Smooth muscle cell (in vitro differentiated cells): ENCODE measurements at regions not wholly inside any gene's neighbourhood (a gene's known extent, or its start where the extent isn't known, plus 50 kb on each side); places are given as distances from the start of the nearest gene placed in this dataset.

Source experiments
- DNase-seq: peaks from one replicate; lab custom pipeline; 2025; ENCODE audit not compliant: unreplicated experiment; lab: John Stamatoyannopoulos, UW
- H2AFZ ChIP-seq: fragments of 200-600 bp; sonication (generic); 2 replicates; pipeline ENCODE4 v1.6.0; 2016; ENCODE audit warnings: antibody characterized with exemption, low read depth, mild to moderate bottlenecking
- H3F3A ChIP-seq: fragments of 200-600 bp; sonication (generic); 2 replicates; pipeline ENCODE4 v1.6.0; 2017; ENCODE audit warnings: antibody characterized with exemption, low read depth
- H3K27ac ChIP-seq: fragments of 200-600 bp; sonication (generic); 2 replicates; pipeline ENCODE4 v1.5.1; 2016; ENCODE audit warnings: low read depth, mild to moderate bottlenecking
- H3K27me3 ChIP-seq: fragments of 200-600 bp; sonication (generic); 2 replicates; pipeline ENCODE4 v1.6.1; 2016; ENCODE audit warnings: low read depth, mild to moderate bottlenecking
- H3K36me3 ChIP-seq: fragments of 200-600 bp; sonication (generic); 2 replicates; pipeline ENCODE4 v1.5.1; 2016; ENCODE audit warnings: low read depth
- H3K4me1 ChIP-seq: fragments of 200-600 bp; sonication (generic); 2 replicates; pipeline ENCODE4 v1.5.1; 2016; ENCODE audit warnings: low read depth
- H3K4me2 ChIP-seq: fragments of 200-600 bp; sonication (generic); 2 replicates; pipeline ENCODE4 v1.6.0; 2016; ENCODE audit warnings: mild to moderate bottlenecking
- H3K4me3 ChIP-seq: fragments of 200-600 bp; sonication (generic); 2 replicates; pipeline ENCODE4 v1.5.1; 2016; ENCODE audit warnings: mild to moderate bottlenecking
- H3K79me2 ChIP-seq: fragments of 200-600 bp; sonication (generic); 2 replicates; pipeline ENCODE4 v1.6.0; 2016; ENCODE audit warnings: low read depth, mild to moderate bottlenecking
- H3K9ac ChIP-seq: fragments of 200-600 bp; sonication (generic); 2 replicates; pipeline ENCODE4 v1.6.0; 2016; ENCODE audit warnings: low read depth
- H3K9me3 ChIP-seq: fragments of 200-600 bp; sonication (generic); replicated peaks from 2 replicates; pipeline ENCODE4 v1.5.1; 2016; ENCODE audit warnings: low read depth
- H4K20me1 ChIP-seq: fragments of 200-600 bp; sonication (generic); 2 replicates; pipeline ENCODE4 v1.6.0; 2016; ENCODE audit warnings: low read depth
- WGBS: methylation state at CpG from one replicate; pipeline ENCODE4 v1.1.7; 2016; ENCODE audit warnings: low lambda C conversion rate; 5-methylcytosine and 5-hydroxymethylcytosine counted together
- TF ChIP-seq, protein P1 (sequence below): fragments of 200-600 bp; sonication (generic); IDR thresholded peaks from 2 replicates; pipeline ENCODE4 v1.5.1; 2017; ENCODE audit warnings: borderline replicate concordance, mild to moderate bottlenecking, antibody characterized with exemption; ENCODE audit not compliant: insufficient read depth, poor library complexity, severe bottlenecking

DNA sequence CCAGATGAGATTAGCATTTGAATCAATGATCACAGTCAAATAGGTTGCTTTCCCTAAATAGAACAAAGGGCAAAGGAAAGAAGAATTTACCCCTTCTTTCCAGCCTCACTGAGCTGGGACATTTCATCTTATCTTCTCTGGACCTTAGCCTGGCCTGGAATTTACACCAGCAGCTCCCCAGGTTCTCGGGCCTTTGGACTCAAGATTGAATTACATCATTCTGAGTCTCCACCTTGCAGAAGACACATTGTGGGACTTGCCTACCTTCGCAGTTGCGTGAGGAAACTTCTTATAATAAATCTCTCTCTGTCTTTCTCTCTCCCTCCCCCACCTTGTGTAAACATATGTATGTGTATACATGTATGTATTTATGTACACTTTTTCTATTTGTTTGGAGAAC, 732.4 kb downstream of the IPMK start:
- Histone ChIP-seq H3K9ac (no peak overlapping the region), H3K27ac (no peak overlapping the region), H3F3A (no peaks in the 10 kb centered on the region), H4K20me1 (no peaks in the 10 kb centered on the region), H3K79me2 (no peaks in the 10 kb centered on the region), H3K4me3 (no peak overlapping the region), H3K36me3 (no peaks in the 10 kb centered on the region), H3K9me3 (no peaks in the 10 kb centered on the region), H2AFZ (no peak overlapping the region), H3K27me3 (no peaks in the 10 kb centered on the region), H3K4me1 (no peaks in the 10 kb centered on the region), H3K4me2 (no peak overlapping the region)
- WGBS: 88% methylated on average over 3 of the region's 3 CpGs
- TF ChIP-seq, protein P1, sequence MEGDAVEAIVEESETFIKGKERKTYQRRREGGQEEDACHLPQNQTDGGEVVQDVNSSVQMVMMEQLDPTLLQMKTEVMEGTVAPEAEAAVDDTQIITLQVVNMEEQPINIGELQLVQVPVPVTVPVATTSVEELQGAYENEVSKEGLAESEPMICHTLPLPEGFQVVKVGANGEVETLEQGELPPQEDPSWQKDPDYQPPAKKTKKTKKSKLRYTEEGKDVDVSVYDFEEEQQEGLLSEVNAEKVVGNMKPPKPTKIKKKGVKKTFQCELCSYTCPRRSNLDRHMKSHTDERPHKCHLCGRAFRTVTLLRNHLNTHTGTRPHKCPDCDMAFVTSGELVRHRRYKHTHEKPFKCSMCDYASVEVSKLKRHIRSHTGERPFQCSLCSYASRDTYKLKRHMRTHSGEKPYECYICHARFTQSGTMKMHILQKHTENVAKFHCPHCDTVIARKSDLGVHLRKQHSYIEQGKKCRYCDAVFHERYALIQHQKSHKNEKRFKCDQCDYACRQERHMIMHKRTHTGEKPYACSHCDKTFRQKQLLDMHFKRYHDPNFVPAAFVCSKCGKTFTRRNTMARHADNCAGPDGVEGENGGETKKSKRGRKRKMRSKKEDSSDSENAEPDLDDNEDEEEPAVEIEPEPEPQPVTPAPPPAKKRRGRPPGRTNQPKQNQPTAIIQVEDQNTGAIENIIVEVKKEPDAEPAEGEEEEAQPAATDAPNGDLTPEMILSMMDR: no peak
- no peak for DNase-seq

DNA sequence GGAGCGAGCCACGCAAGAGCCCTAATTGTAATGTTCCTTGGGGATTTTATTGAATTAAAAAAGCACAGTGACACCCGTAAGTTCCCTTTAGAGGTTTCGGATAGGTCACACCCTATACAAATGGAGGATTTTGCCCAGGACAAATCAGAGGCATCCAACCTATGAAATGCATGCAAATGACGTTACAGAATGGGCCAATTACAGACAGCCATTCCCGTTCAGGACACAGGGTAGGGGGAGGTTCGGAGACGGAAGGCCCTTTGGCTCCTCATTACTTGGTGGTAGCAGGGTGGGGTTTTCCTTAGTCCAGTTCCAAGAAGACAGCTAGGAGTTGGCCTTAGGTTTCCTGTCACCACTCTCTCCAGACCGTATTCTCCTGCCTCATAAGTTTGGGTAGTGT, 754.1 kb downstream of the IPMK start:
- WGBS: 93% methylated on average over 9 of the region's 9 CpGs

DNA sequence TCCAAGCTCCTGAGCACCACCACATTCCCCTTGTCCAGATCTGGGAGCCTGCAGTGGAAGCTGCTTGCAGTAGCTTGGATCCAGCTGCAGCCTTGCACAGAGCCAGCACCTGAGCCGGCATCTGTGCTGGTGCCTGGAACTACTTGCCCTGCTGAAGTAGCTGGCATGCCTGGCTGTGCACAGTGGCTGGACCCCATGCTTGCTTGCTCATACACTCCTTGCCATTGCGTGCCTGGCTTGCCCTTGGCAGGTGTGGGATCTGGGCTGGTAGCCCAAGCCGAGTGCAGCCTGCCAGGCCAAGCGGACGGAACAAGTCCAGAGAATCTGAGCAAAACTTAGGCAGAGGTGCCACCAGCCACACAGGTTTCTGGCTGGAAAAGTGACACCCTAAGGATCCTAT, 759.9 kb downstream of the IPMK start:
- DNase-seq: no peak
- H3K4me3 ChIP-seq: no peak overlapping the region
- H3K4me1 ChIP-seq: no peaks in the 10 kb centered on the region
- WGBS: 78% methylated on average over 5 of the region's 5 CpGs
- H3F3A ChIP-seq: no peaks in the 10 kb centered on the region
- H3K79me2 ChIP-seq: no peaks in the 10 kb centered on the region
- H3K9ac ChIP-seq: no peak overlapping the region
- no peak overlapping the region for H2AFZ ChIP-seq
- TF ChIP-seq, protein P1: no peak
- H3K9me3 ChIP-seq: no peaks in the 10 kb centered on the region
- H3K27me3 ChIP-seq: no peaks in the 10 kb centered on the region
- no peak overlapping the region for H3K27ac ChIP-seq
- H3K36me3 ChIP-seq: no peaks in the 10 kb centered on the region
- no peaks in the 10 kb centered on the region for H4K20me1 ChIP-seq
- H3K4me2 ChIP-seq: no peak overlapping the region

More for the DNA sequence above, 754.1 kb downstream of the IPMK start:
- no peak overlapping the region for H3K4me2 ChIP-seq
- H3F3A ChIP-seq: no peaks in the 10 kb centered on the region
- no peaks in the 10 kb centered on the region for H3K4me1 ChIP-seq
- H3K27me3 ChIP-seq: no peaks in the 10 kb centered on the region
- TF ChIP-seq, protein P1: no peak
- H3K79me2 ChIP-seq: no peaks in the 10 kb centered on the region
- H3K36me3 ChIP-seq: no peaks in the 10 kb centered on the region
- no peaks in the 10 kb centered on the region for H4K20me1 ChIP-seq
- no peak overlapping the region for H2AFZ ChIP-seq
- no peak overlapping the region for H3K27ac ChIP-seq
- H3K9ac ChIP-seq: no peak overlapping the region
- DNase-seq: no peak
- H3K9me3 ChIP-seq: no peaks in the 10 kb centered on the region
- no peak overlapping the region for H3K4me3 ChIP-seq

DNA sequence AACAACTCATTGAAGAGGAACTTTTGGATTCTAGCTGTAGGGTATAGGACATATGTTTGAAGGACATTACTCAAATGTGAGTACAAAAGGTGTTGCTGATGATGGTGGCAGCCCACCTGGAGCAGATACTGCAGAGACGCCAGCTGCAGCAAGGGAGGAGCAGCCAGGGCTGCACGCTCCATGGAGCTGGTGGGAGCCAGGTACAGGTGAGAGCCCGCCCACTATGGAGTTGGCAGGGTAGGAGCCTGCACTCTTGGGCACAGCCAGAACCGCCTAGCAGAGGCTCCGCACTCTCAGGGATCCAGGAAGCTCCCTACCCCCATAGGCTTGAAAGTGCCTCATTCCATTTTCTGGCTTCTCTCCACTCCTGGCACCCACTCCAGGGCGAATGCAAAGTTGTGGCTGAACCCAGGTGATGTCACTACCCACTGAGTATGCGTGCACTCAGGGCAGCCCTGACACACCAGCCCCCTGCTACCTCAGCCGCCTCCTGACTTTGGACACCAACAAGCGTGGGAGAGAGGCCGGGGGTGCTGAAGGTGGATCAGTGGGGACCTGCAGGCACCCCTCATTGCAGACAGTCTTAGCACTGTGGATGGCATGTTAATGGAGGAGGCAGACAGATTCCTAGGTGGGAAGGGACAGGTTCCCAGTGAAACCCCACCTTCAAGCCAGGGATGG, 761.1 kb downstream of the IPMK start:
- no peaks in the 10 kb centered on the region for H3F3A ChIP-seq
- TF ChIP-seq, protein P1: no peak
- H2AFZ ChIP-seq: no peak overlapping the region
- H3K9ac ChIP-seq: no peak overlapping the region
- no peak overlapping the region for H3K4me3 ChIP-seq
- no peaks in the 10 kb centered on the region for H3K36me3 ChIP-seq
- no peaks in the 10 kb centered on the region for H4K20me1 ChIP-seq
- WGBS: 83% methylated on average over 10 of the region's 10 CpGs
- no peaks in the 10 kb centered on the region for H3K9me3 ChIP-seq
- H3K27ac ChIP-seq: no peak overlapping the region
- H3K79me2 ChIP-seq: no peaks in the 10 kb centered on the region
- DNase-seq: no peak
- no peaks in the 10 kb centered on the region for H3K27me3 ChIP-seq
- H3K4me2 ChIP-seq: no peak overlapping the region
- H3K4me1 ChIP-seq: no peaks in the 10 kb centered on the region
